GM12875 (cell line): ENCODE measurements at regions not wholly inside any gene's neighbourhood (a gene's known extent, or its start where the extent isn't known, plus 50 kb on each side); places are given as distances from the start of the nearest gene placed in this dataset.

Experiments
- H3K4me3 ChIP-seq: one replicate; pipeline ENCODE4 v1.5.1; 2011; ENCODE audit warnings: low read depth, low read length, control low read depth
- TF ChIP-seq, protein P1 (sequence below): IDR thresholded peaks from 2 replicates; pipeline ENCODE4 v1.5.1; 2011; ENCODE audit warnings: low read depth, mild to moderate bottlenecking, control low read depth, inconsistent platforms, low read length, moderate library complexity, borderline replicate concordance; ENCODE audit not compliant: insufficient read depth

GRCh38 chr6:165725201-165725600 is 62.2 kb upstream of the PDE10A start:
- TF ChIP-seq, protein P1, sequence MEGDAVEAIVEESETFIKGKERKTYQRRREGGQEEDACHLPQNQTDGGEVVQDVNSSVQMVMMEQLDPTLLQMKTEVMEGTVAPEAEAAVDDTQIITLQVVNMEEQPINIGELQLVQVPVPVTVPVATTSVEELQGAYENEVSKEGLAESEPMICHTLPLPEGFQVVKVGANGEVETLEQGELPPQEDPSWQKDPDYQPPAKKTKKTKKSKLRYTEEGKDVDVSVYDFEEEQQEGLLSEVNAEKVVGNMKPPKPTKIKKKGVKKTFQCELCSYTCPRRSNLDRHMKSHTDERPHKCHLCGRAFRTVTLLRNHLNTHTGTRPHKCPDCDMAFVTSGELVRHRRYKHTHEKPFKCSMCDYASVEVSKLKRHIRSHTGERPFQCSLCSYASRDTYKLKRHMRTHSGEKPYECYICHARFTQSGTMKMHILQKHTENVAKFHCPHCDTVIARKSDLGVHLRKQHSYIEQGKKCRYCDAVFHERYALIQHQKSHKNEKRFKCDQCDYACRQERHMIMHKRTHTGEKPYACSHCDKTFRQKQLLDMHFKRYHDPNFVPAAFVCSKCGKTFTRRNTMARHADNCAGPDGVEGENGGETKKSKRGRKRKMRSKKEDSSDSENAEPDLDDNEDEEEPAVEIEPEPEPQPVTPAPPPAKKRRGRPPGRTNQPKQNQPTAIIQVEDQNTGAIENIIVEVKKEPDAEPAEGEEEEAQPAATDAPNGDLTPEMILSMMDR: 0 out of 2 replicates have a peak, but pooled peaks have one; percentile 5
- no peak overlapping the region for H3K4me3 ChIP-seq

DNA sequence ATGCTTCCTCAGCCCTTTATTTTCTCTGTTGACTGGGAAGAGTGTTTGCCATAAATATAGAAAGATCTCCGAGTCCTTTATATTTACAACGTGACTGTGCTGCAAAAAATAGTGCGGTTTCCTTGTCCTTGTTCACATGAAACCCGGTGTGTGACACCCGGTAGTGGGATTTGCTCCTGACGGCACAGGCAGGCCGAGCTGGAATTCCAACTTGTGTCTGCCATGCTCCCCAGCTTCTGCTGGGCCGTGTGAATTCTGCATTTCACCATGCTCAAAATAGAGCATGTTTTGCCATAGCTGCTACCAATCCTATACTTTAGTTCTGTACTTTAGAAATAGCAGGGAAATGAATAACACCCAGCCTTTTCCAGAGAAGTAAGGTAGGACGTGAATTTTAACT is 60.3 kb upstream of the PDE10A start:
- H3K4me3 ChIP-seq: no peak overlapping the region
- TF ChIP-seq, protein P1: no peak

GRCh38 chr6:165722022-165722421 is 59.0 kb upstream of the PDE10A start:
- TF ChIP-seq, protein P1: no peak
- no peak overlapping the region for H3K4me3 ChIP-seq

GRCh38 chr6:165721356-165721755 is 58.3 kb upstream of the PDE10A start:
- no peak overlapping the region for H3K4me3 ChIP-seq
- TF ChIP-seq, protein P1: no peak

DNA sequence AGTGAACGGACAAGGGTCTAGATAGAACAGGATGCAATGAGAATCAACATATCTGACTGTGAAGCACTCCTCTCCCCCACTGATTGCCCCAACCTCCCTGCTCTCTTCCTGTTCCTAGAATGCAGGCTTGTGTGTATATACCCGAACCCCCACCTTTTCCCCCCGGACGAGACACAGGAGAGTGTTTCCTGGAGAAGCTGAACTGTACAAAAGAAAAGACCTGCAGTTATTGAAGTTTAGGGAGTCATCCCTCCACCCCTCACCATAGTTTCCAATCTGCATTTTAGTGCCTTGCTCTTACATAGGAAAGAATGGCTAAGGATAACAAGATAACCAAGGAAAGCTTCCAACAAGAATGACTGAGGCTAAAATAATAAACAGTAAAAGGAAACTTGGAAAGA is 55.5 kb upstream of the PDE10A start:
- TF ChIP-seq, protein P1: no peak
- H3K4me3 ChIP-seq: no peak overlapping the region

- H3K4me3 ChIP-seq: no peak overlapping the region
- TF ChIP-seq, protein P1: no peak
Observed at GRCh38 chr6:165717732-165718465, 54.9 kb upstream of the PDE10A start.

GRCh38 chr6:165716886-165717285 is 53.8 kb upstream of the PDE10A start:
- TF ChIP-seq, protein P1: no peak
- H3K4me3 ChIP-seq: no peak overlapping the region
